ENCODE measurements at regions not wholly inside any gene's neighbourhood (a gene's known extent, or its start where the extent isn't known, plus 50 kb on each side); places are given as distances from the start of the nearest gene placed in this dataset.

- TF ChIP-seq CTCF (IDR thresholded peaks at IDR 0.05) (no peak), POLR2A (IDR thresholded peaks at IDR 0.05) (no peak)
These were observed 117.9 kb upstream of the CES5A start for GRCh38 chr16:55993088-55993487.
